NCI-H345 treated with DMSO at 0.1 percent for 48 hours (cell line): ENCODE measurements at regions not wholly inside any gene's neighbourhood (a gene's known extent, or its start where the extent isn't known, plus 50 kb on each side); places are given as distances from the start of the nearest gene placed in this dataset.
A peak's percentile ranks its signal among the peaks of the same experiment; 100 is the strongest.

Experiments
- DNase-seq: peaks from one replicate; lab custom pipeline; 2025; ENCODE audit not compliant: unreplicated experiment; lab: John Stamatoyannopoulos, UW

GRCh38 chr2:220153118-220153517, 525.7 kb downstream of the SLC4A3 start:
- DNase-seq = no peak

- no peak for DNase-seq
Observed at GRCh38 chr2:220154304-220154703, 526.9 kb downstream of the SLC4A3 start.

- DNase-seq = no peak
Observed at GRCh38 chr2:220157312-220157711, 529.9 kb downstream of the SLC4A3 start.

GRCh38 chr2:220159738-220160137, 532.3 kb downstream of the SLC4A3 start:
- DNase-seq = no peak

GRCh38 chr2:220162320-220162719, 534.9 kb downstream of the SLC4A3 start:
- no peak for DNase-seq

GRCh38 chr2:220163486-220163885, 536.1 kb downstream of the SLC4A3 start:
- DNase-seq = no peak

GRCh38 chr2:220165401-220165800, 538.0 kb downstream of the SLC4A3 start:
- DNase-seq = peak; percentile 66

- no peak for DNase-seq
Observed at GRCh38 chr2:220166616-220167015, 539.2 kb downstream of the SLC4A3 start.

GRCh38 chr2:220167956-220168355, 540.5 kb downstream of the SLC4A3 start:
- no peak for DNase-seq

- no peak for DNase-seq
Observed at GRCh38 chr2:220168891-220169546, 541.6 kb downstream of the SLC4A3 start.

GRCh38 chr2:220174826-220175225, 547.4 kb downstream of the SLC4A3 start:
- no peak for DNase-seq

- no peak for DNase-seq
Observed at GRCh38 chr2:220175967-220176366, 548.5 kb downstream of the SLC4A3 start.

GRCh38 chr2:220178991-220179695, 551.7 kb downstream of the SLC4A3 start:
- no peak for DNase-seq

GRCh38 chr2:220181165-220181564, 553.7 kb downstream of the SLC4A3 start:
- no peak for DNase-seq

GRCh38 chr2:220182790-220183189, 555.4 kb downstream of the SLC4A3 start:
- no peak for DNase-seq

- DNase-seq = no peak
Observed at GRCh38 chr2:220185766-220186305, 558.4 kb downstream of the SLC4A3 start.

- DNase-seq = no peak
Observed at GRCh38 chr2:220188031-220188430, 560.6 kb downstream of the SLC4A3 start.

GRCh38 chr2:220191031-220191430, 563.6 kb downstream of the SLC4A3 start:
- DNase-seq = no peak

GRCh38 chr2:220191737-220192136, 564.3 kb downstream of the SLC4A3 start:
- no peak for DNase-seq

- DNase-seq = no peak
Observed at GRCh38 chr2:220192994-220193753, 565.7 kb downstream of the SLC4A3 start.
